ENCODE measurements at regions not wholly inside any gene's neighbourhood (a gene's known extent, or its start where the extent isn't known, plus 50 kb on each side); places are given as distances from the start of the nearest gene placed in this dataset.
"Not testable (repeated sequence)": the region's sequence is repeated elsewhere in the genome, so short reads cannot be mapped to it uniquely, and the experiment has no call there.

- peak in 1 of 2 donors; percentile 34 for ATAC-seq (ENCODE audit: low FRiP score in 2 of 2)
- no peak for TF ChIP-seq POLR2AphosphoS5 (IDR thresholded peaks at IDR 0.05)
- TF ChIP-seq CTCF (IDR thresholded peaks at IDR 0.05): no peak
- TF ChIP-seq POLR2A (IDR thresholded peaks at IDR 0.05): no peak
- TF ChIP-seq EP300 (IDR thresholded peaks at IDR 0.05): no peak
- Histone ChIP-seq H3K9me3 (no peaks in the 10 kb centered on the region), H3K4me3 (no peak overlapping the region), H3K4me1 (no peaks in the 10 kb centered on the region), H3K27me3 (no peaks in the 10 kb centered on the region), H3K27ac (no peak overlapping the region), H3K36me3 (peaks cover 19 to 79% (median 30%) of the 10 kb centered on the region in 4 donors)
- DNase-seq: no peak
- WGBS, 2 donors: 86 to 89% methylated on average over 5 of the region's 5 CpGs
These were observed 230.6 kb downstream of the UTRN start for GRCh38 chr6:144515761-144516160.

DNA sequence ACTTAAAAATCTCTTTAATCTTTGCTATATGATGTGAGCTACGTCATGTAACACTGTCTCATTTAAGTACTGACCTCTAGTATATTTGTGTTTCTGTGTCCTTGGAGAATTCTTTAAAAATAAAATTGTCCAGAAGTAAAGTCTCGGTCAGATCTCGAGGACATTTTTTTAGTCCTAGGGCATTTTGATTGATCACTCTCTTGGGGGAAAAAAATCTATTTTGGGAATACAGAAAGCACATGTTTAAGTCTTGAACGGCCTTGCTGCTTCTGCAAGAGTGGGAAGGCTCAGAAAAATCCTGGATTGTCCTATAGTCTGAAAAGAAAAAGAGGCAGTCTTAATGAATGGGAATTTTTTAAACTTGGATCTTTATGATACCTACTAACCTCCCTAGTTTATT lies 234.3 kb downstream of the UTRN start:
- Histone ChIP-seq H3K36me3 (peaks cover 14 to 89% (median 31%) of the 10 kb centered on the region in 4 donors), H3K4me3 (no peak overlapping the region), H3K27ac (no peak overlapping the region), H3K4me1 (no peaks in the 10 kb centered on the region), H3K9me3 (no peaks in the 10 kb centered on the region), H3K27me3 (no peaks in the 10 kb centered on the region)
- DNase-seq (no peak), ATAC-seq (ENCODE audit: low FRiP score in 2 of 2) (no peak)
- 70 to 85% methylated on average over 4 of the region's 4 CpGs for WGBS, 2 donors
- no peak for TF ChIP-seq EP300 (IDR thresholded peaks at IDR 0.05)
- no peak for TF ChIP-seq CTCF (IDR thresholded peaks at IDR 0.05)
- TF ChIP-seq POLR2A (IDR thresholded peaks at IDR 0.05): no peak
- TF ChIP-seq POLR2AphosphoS5 (IDR thresholded peaks at IDR 0.05): no peak

GRCh38 chr6:144528743-144529425 lies 243.7 kb downstream of the UTRN start:
- no peaks in the 10 kb centered on the region for H3K9me3 ChIP-seq
- H3K27ac ChIP-seq: no peak overlapping the region
- peaks cover 5 to 86% (median 46%) of the 10 kb centered on the region in 4 donors for H3K36me3 ChIP-seq
- DNase-seq: no peak
- no peak for ATAC-seq (ENCODE audit: low FRiP score in 2 of 2)
- no peaks in the 10 kb centered on the region for H3K27me3 ChIP-seq
- 87 to 96% methylated on average over 7 to 9 of the region's 9 CpGs for WGBS, 2 donors
- no peak overlapping the region for H3K4me3 ChIP-seq
- no peaks in the 10 kb centered on the region for H3K4me1 ChIP-seq
- no peak for TF ChIP-seq EP300 (IDR thresholded peaks at IDR 0.05)
- TF ChIP-seq POLR2A (IDR thresholded peaks at IDR 0.05): no peak
- TF ChIP-seq POLR2AphosphoS5 (IDR thresholded peaks at IDR 0.05): no peak
- no peak for TF ChIP-seq CTCF (IDR thresholded peaks at IDR 0.05)

- WGBS, 2 donors: 90 to 98% methylated on average over 2 of the region's 2 CpGs
- Histone ChIP-seq H3K36me3 (peaks cover 5 to 84% (median 41%) of the 10 kb centered on the region in 4 donors), H3K4me1 (no peaks in the 10 kb centered on the region), H3K27ac (no peak overlapping the region), H3K27me3 (no peaks in the 10 kb centered on the region), H3K4me3 (no peak overlapping the region), H3K9me3 (no peaks in the 10 kb centered on the region)
- TF ChIP-seq POLR2AphosphoS5 (IDR thresholded peaks at IDR 0.05): no peak
- TF ChIP-seq POLR2A (IDR thresholded peaks at IDR 0.05): no peak
- no peak for TF ChIP-seq CTCF (IDR thresholded peaks at IDR 0.05)
- TF ChIP-seq EP300 (IDR thresholded peaks at IDR 0.05): no peak
- ATAC-seq (ENCODE audit: low FRiP score in 2 of 2) (no peak), DNase-seq (no peak)
These were observed 245.0 kb downstream of the UTRN start for GRCh38 chr6:144530118-144530517.

DNA sequence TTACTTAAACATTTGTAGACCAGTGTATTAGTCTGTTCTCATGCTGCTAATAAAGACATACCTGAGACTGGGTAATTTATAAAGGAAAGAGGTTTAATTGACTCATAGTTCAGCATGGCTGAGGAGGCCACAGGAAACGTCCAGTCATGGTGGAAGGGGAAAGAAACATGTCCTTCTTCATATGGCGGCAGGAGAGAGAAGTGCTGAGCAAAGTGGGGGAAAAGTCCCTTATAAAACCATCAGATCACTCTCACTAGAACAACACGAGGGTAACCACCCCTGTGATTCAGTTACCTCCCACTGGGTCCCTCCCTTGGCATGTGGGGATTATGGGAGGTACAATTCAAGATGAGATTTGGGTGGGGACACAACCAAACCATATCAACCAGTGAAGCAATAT lies 247.1 kb downstream of the UTRN start:
- not testable (repeated sequence) for ATAC-seq (ENCODE audit: low FRiP score in 2 of 2); H3K9me3 ChIP-seq; H3K27ac ChIP-seq; H3K27me3 ChIP-seq; DNase-seq; H3K4me3 ChIP-seq; H3K4me1 ChIP-seq
- H3K36me3 ChIP-seq: peaks cover 5 to 70% (median 41%) of the 10 kb centered on the region in 4 donors
- 95 to 96% methylated on average over 3 of the region's 3 CpGs for WGBS, 2 donors

Measured in upper lobe of left lung (tissue), 6 donors.